Lower leg skin (tissue), 4 donors: ENCODE measurements at regions not wholly inside any gene's neighbourhood (a gene's known extent, or its start where the extent isn't known, plus 50 kb on each side); places are given as distances from the start of the nearest gene placed in this dataset.

Source experiments
- DNase-seq, 2 donors: peaks; one replicate each; pipeline ENCODE4 v3.0.0-alpha.2; 2019; ENCODE audit warnings: low spot score in 2 of 2
- H3K4me3 ChIP-seq: fragments of 200-600 bp; sonication (generic); 2 replicates; pipeline ENCODE4 v1.5.1; 2017; ENCODE audit warnings: mild to moderate bottlenecking, low read depth; ENCODE audit not compliant: poor library complexity, severe bottlenecking
- POLR2A ChIP-seq, 2 donors: fragments of 450-650 bp; IDR thresholded peaks; one replicate each; pipeline ENCODE4 v1.6.1; 2016 to 2017; ENCODE audit warnings: antibody characterized with exemption in 2 of 2, mild to moderate bottlenecking in 1 of 2, moderate library complexity in 1 of 2
- WGBS, 2 donors: methylation state at CpG; one replicate each; pipeline ENCODE4 v1.1.5; 2018; 5-methylcytosine and 5-hydroxymethylcytosine counted together
- intact Hi-C: fragments of 100-400 bp; cut with DNase I; formaldehyde crosslinking; loops from one replicate; pipeline ENCODE4 v1.15.0; 2023; ENCODE audit warnings: low total_unique reads
- TF ChIP-seq, protein P1 (sequence below), 3 donors: fragments of 450-650 bp; IDR thresholded peaks; one replicate each; pipeline ENCODE4 v1.5.1; 2016; ENCODE audit warnings: antibody characterized with exemption in 3 of 3, mild to moderate bottlenecking in 3 of 3, moderate library complexity in 2 of 3

DNA sequence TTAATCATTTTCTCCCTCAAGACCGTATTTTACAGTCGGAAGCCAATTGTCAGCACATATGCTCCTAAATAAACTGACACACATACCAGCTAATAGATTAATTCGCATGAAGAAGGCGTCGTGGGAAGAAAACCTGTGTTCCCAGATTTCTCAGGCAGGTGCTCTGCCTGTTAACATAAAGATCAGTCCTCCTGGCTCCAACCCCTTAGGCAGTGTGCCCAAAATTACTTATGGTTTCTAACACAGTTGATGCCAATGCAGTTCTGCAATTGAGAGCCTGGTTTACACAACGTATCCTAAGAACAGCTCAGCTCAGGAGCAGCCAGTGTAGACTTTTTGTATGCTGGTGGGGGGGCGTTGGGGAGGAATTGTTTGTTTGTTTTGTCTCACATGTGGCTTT, 208.3 kb downstream of the ENC1 start:
- DNase-seq: no peak
- TF ChIP-seq, protein P1, sequence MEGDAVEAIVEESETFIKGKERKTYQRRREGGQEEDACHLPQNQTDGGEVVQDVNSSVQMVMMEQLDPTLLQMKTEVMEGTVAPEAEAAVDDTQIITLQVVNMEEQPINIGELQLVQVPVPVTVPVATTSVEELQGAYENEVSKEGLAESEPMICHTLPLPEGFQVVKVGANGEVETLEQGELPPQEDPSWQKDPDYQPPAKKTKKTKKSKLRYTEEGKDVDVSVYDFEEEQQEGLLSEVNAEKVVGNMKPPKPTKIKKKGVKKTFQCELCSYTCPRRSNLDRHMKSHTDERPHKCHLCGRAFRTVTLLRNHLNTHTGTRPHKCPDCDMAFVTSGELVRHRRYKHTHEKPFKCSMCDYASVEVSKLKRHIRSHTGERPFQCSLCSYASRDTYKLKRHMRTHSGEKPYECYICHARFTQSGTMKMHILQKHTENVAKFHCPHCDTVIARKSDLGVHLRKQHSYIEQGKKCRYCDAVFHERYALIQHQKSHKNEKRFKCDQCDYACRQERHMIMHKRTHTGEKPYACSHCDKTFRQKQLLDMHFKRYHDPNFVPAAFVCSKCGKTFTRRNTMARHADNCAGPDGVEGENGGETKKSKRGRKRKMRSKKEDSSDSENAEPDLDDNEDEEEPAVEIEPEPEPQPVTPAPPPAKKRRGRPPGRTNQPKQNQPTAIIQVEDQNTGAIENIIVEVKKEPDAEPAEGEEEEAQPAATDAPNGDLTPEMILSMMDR (IDR thresholded peaks at IDR 0.05): no peak
- no peak for TF ChIP-seq POLR2A (IDR thresholded peaks at IDR 0.05)
- H3K4me3 ChIP-seq: no peak overlapping the region
- intact Hi-C loops: no loop called here
- WGBS, 2 donors: 51 to 54% methylated on average over 7 of the region's 7 CpGs

DNA sequence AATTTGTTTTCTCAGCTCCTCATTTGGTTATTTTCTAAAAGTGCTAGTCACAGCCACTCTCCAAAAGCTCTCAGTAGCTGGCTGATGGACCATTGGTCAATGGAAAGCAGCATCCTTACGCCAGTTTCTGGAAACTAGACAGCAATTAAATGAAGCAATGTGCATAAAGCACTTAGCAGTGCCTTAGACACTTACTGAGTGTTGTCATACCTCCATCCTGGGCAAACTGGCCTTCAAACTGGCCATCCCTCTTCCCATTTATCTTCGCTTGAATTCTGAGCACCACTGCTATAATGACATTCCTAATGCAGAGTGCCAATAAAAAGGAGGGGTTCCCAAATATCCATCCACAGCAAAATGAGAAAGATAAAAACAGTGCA, 209.2 kb downstream of the ENC1 start:
- no peak overlapping the region for H3K4me3 ChIP-seq
- intact Hi-C loops: no loop called here
- TF ChIP-seq POLR2A (IDR thresholded peaks at IDR 0.05): no peak
- TF ChIP-seq, protein P1 (IDR thresholded peaks at IDR 0.05): no peak
- no peak for DNase-seq
- WGBS, 2 donors: 90 to 98% methylated on average over 2 of the region's 2 CpGs

DNA sequence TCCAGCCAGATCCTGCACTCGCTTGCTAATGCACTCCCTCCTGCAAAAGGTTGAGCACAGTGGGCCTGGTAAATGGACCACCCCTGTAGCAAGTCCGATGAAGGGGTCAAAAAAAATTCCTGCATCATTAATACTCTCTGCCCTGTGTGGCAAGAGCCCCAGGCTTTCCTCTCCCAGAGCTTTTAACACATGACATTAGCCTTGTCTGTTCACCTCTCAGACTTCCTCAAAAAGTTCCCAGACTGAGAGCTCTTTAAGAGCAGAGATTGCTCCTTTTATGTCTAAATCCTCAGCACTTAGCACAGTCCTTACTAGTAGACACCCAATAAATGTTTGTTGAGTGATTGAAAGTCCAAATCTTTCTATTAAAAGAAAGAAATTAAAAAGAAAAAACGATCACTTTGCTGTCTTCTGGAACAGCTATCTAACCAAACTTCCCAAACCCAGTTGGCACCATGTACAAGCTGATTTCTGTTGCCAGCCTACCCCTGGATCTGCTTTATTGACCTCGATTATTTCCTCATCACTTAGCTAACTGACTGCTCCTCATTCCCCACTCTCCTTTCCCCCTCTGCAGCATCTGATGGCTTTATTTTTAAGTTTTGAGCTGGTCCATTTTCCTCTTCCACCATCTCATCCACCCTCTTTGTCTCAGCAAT, 209.8 kb downstream of the ENC1 start:
- 65 to 78% methylated on average over 4 of the region's 4 CpGs for WGBS, 2 donors
- intact Hi-C loops: no loop called here

DNA sequence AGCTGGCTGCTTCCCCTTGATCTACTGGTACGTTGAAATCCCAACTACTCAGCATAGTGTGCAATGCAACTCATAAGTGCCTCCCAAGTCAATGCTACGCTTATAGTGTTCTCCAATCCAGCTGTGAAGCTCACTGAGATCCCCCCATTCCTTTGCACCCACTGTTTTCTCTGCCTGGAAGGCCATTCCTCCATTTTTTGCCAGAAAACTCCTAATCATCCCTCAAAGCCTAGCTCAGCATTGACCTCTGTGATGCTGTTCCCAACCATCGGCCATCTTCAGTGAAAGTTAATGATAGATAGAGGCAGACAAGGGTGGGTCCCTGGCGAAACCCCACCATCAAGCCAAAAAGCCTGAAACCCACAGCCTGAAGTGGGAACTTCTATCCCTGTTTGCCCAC, 211.0 kb downstream of the ENC1 start:
- H3K4me3 ChIP-seq: no peak overlapping the region
- 97% methylated on average over 4 of the region's 4 CpGs for WGBS, 2 donors
- no peak for TF ChIP-seq POLR2A (IDR thresholded peaks at IDR 0.05)
- no peak for DNase-seq
- intact Hi-C loops: no loop called here

More for the DNA sequence above, 209.8 kb downstream of the ENC1 start:
- TF ChIP-seq, protein P1 (IDR thresholded peaks at IDR 0.05): no peak
- TF ChIP-seq POLR2A (IDR thresholded peaks at IDR 0.05): no peak
- no peak for DNase-seq
- H3K4me3 ChIP-seq: no peak overlapping the region

DNA sequence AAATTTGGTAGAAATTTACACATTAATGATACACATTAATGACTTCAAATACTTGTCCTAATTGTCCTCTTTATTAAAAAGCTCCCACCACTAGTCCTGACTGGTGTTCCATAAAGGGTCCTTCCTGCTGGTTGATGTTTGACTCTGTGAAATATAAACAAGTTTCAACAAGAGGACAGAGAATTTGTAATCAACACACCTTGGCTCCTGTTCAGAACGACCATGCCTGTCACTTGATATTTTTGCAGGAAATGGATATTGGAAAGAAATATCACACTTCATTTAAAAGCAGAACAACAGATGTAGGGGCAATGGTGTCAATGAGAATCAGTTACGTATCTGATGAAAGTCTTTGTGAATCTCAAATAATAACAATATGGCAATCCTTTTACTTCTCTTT, 211.7 kb downstream of the ENC1 start:
- 49 to 61% methylated on average over 2 of the region's 2 CpGs for WGBS, 2 donors
- intact Hi-C loops: no loop called here
- no peak for TF ChIP-seq POLR2A (IDR thresholded peaks at IDR 0.05)
- TF ChIP-seq, protein P1 (IDR thresholded peaks at IDR 0.05): no peak
- DNase-seq: no peak
- H3K4me3 ChIP-seq: no peak overlapping the region

DNA sequence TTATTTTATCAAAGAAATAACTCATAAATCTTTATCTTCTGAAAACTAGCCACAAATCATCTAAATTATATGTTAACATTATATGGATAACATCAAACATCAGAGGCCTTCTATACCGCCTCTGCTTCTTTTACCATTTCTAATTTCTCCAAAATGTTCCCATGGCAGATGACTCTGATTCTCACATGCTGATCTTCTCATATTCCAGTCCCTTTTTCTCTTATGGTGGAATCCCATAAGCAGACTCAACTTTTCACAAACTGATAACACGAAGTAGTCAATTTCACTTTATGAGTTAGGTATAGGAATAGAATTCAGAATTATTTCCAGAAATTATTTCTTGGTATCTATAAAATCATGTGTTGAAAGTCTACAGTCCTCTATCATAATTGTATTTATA, 212.3 kb downstream of the ENC1 start:
- 94 to 95% methylated on average over 2 of the region's 2 CpGs for WGBS, 2 donors
- DNase-seq: no peak
- no peak for TF ChIP-seq POLR2A (IDR thresholded peaks at IDR 0.05)
- TF ChIP-seq, protein P1 (IDR thresholded peaks at IDR 0.05): no peak
- intact Hi-C loops: no loop called here
- no peak overlapping the region for H3K4me3 ChIP-seq
